ENCODE measurements at regions not wholly inside any gene's neighbourhood (a gene's known extent, or its start where the extent isn't known, plus 50 kb on each side); places are given as distances from the start of the nearest gene placed in this dataset.

DNA sequence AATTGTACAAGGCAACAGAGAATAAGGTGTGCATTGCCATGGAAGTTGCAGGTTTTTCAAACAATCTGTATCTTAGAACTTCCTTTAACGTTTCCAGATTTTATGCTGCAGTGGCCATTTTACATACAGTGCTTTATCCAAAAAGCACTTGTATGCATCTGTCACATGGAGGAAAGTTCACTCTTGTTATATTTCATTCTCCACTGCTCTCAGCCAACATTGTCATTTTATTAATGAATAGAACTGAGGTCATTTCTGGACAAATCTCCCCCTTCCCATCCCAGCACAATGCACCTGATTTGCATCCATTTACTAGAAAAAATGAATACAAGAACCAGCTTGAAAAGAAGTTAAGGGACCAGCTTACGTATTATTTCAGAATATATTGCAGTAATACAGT, 342.0 kb downstream of the USP25 start:
- no peaks in the 10 kb centered on the region for H3K9me3 ChIP-seq (ENCODE audit: low read depth, low read length, poor library complexity, severe bottlenecking)
- POLR2A ChIA-PET (ENCODE audit: low non-redundant PET) = no interaction called here
- no peak for DNase-seq (ENCODE audit: low spot score)
- H3K4me1 ChIP-seq (ENCODE audit: insufficient read depth, low read length, poor library complexity, severe bottlenecking) = peaks cover 26% of the 10 kb centered on the region
- CTCF ChIA-PET = no interaction called here
- intact Hi-C loops (cut with micrococcal nuclease; ENCODE audit: unreplicated experiment) = no loop called here
- H3K27me3 ChIP-seq (replicated peaks; ENCODE audit: insufficient read depth, low read depth, low read length, poor library complexity) = no peaks in the 10 kb centered on the region
- BruUV-seq (replicated peaks) = no TSS peak
- H3K36me3 ChIP-seq (ENCODE audit: insufficient read depth, low read length, poor library complexity, severe bottlenecking) = no peaks in the 10 kb centered on the region
- TF ChIP-seq, protein P1, sequence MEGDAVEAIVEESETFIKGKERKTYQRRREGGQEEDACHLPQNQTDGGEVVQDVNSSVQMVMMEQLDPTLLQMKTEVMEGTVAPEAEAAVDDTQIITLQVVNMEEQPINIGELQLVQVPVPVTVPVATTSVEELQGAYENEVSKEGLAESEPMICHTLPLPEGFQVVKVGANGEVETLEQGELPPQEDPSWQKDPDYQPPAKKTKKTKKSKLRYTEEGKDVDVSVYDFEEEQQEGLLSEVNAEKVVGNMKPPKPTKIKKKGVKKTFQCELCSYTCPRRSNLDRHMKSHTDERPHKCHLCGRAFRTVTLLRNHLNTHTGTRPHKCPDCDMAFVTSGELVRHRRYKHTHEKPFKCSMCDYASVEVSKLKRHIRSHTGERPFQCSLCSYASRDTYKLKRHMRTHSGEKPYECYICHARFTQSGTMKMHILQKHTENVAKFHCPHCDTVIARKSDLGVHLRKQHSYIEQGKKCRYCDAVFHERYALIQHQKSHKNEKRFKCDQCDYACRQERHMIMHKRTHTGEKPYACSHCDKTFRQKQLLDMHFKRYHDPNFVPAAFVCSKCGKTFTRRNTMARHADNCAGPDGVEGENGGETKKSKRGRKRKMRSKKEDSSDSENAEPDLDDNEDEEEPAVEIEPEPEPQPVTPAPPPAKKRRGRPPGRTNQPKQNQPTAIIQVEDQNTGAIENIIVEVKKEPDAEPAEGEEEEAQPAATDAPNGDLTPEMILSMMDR (conservative IDR thresholded peaks at IDR 0.05; ENCODE audit: low read depth, low read length) = no peak
- TF ChIP-seq EZH2 (IDR thresholded peaks at IDR 0.05; ENCODE audit: borderline replicate concordance, low read depth, low read length, poor library complexity, severe bottlenecking) = no peak
- peak overlapping the region; percentile 40 for H3K4me3 ChIP-seq (ENCODE audit: low read depth, low read length, poor library complexity, severe bottlenecking)
- peak overlapping the region; percentile 25 for H3K27ac ChIP-seq (ENCODE audit: low read depth, low read length, poor library complexity, severe bottlenecking)

DNA sequence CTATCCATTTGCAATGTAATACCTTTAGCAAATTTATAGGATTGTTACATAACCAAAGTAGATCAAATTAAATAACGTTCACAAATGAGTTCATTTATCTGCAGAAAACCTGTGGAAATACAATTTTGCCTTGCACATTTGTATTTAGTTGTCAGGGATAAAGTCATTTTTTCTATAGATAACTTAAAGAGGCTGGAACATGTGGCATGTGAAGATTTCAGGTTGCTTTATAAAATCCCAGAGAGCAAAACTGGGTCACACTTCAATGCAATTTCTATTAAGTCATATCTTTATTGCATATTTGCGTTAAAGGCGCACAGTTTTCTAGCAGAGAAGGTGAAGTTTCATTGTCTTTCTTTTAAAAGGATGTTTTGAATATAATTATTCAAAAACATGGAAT, 342.4 kb downstream of the USP25 start:
- CTCF ChIA-PET = interaction anchor here (1.0 kb wide), 1 partner anchor 15 kb away, joined by 3 read pairs; no protein-coding TSS in a partner anchor
- no peak overlapping the region for H3K27ac ChIP-seq (ENCODE audit: low read depth, low read length, poor library complexity, severe bottlenecking)
- TF ChIP-seq, protein P1 (conservative IDR thresholded peaks at IDR 0.05; ENCODE audit: low read depth, low read length) = no peak
- TF ChIP-seq EZH2 (IDR thresholded peaks at IDR 0.05; ENCODE audit: borderline replicate concordance, low read depth, low read length, poor library complexity, severe bottlenecking) = no peak

DNA sequence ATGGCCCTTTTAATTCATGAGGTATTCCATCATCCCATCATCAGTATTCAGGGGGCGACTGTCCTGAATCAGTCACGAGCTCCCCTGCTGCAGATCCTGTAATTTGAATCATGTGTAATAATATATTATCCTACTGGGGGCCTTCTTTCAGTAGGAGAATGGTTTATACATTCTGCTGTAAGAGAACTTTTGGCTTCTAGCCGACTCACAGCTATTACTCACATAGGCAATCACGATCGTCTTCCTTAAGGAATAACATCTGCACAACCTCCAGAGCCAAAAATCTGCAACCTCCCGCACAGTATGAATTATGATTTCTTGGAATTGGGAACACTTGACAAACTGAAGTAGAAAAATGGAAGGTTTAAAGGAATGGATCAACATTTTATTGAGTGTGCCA, 343.0 kb downstream of the USP25 start:
- Histone ChIP-seq H3K4me1 (ENCODE audit: insufficient read depth, low read length, poor library complexity, severe bottlenecking) (peaks cover 26% of the 10 kb centered on the region), H3K36me3 (ENCODE audit: insufficient read depth, low read length, poor library complexity, severe bottlenecking) (no peaks in the 10 kb centered on the region), H3K9me3 (ENCODE audit: low read depth, low read length, poor library complexity, severe bottlenecking) (no peaks in the 10 kb centered on the region), H3K27ac (ENCODE audit: low read depth, low read length, poor library complexity, severe bottlenecking) (no peak overlapping the region), H3K4me3 (ENCODE audit: low read depth, low read length, poor library complexity, severe bottlenecking) (no peak overlapping the region), H3K27me3 (replicated peaks; ENCODE audit: insufficient read depth, low read depth, low read length, poor library complexity) (no peaks in the 10 kb centered on the region)
- ChIA-PET CTCF (interaction anchor here (1.0 kb wide), 1 partner anchor 14 kb away, joined by 3 read pairs; no protein-coding TSS in a partner anchor), POLR2A (ENCODE audit: low non-redundant PET) (no interaction called here)
- DNase-seq (ENCODE audit: low spot score) = peak; percentile 60
- BruUV-seq (replicated peaks) = no TSS peak
- no peak for TF ChIP-seq EZH2 (IDR thresholded peaks at IDR 0.05; ENCODE audit: borderline replicate concordance, low read depth, low read length, poor library complexity, severe bottlenecking)
- TF ChIP-seq, protein P1 (conservative IDR thresholded peaks at IDR 0.05; ENCODE audit: low read depth, low read length) = no peak
- intact Hi-C loops (cut with micrococcal nuclease; ENCODE audit: unreplicated experiment) = no loop called here

More for the DNA sequence above, 342.4 kb downstream of the USP25 start:
- Histone ChIP-seq H3K4me1 (ENCODE audit: insufficient read depth, low read length, poor library complexity, severe bottlenecking) (peaks cover 26% of the 10 kb centered on the region), H3K27me3 (replicated peaks; ENCODE audit: insufficient read depth, low read depth, low read length, poor library complexity) (no peaks in the 10 kb centered on the region), H3K9me3 (ENCODE audit: low read depth, low read length, poor library complexity, severe bottlenecking) (no peaks in the 10 kb centered on the region), H3K36me3 (ENCODE audit: insufficient read depth, low read length, poor library complexity, severe bottlenecking) (no peaks in the 10 kb centered on the region), H3K4me3 (ENCODE audit: low read depth, low read length, poor library complexity, severe bottlenecking) (no peak overlapping the region)
- DNase-seq (ENCODE audit: low spot score) = no peak
- intact Hi-C loops (cut with micrococcal nuclease; ENCODE audit: unreplicated experiment) = no loop called here
- BruUV-seq (replicated peaks) = no TSS peak
- POLR2A ChIA-PET (ENCODE audit: low non-redundant PET) = no interaction called here

Data from A673 (cell line).